SW 1271 (cell line): ENCODE measurements at regions not wholly inside any gene's neighbourhood (a gene's known extent, or its start where the extent isn't known, plus 50 kb on each side); places are given as distances from the start of the nearest gene placed in this dataset.
"Not testable (repeated sequence)": the region's sequence is repeated elsewhere in the genome, so short reads cannot be mapped to it uniquely, and the experiment has no call there.

ENCODE experiments used
- DNase-seq, 2 experiments: peaks; one replicate each; lab custom pipeline; 2025; lab: John Stamatoyannopoulos, UW

- no peak for DNase-seq
Observed at GRCh38 chr5:89213573-89213972, 330.6 kb upstream of the MEF2C start.

GRCh38 chr5:89211836-89212235, 328.9 kb upstream of the MEF2C start:
- DNase-seq, result no peak

GRCh38 chr5:89208811-89209210, 325.8 kb upstream of the MEF2C start:
- DNase-seq, result no peak

GRCh38 chr5:89208392-89208791, 325.4 kb upstream of the MEF2C start:
- DNase-seq, result no peak

GRCh38 chr5:89204756-89205155, 321.8 kb upstream of the MEF2C start:
- no peak for DNase-seq

- no peak for DNase-seq
Observed at GRCh38 chr5:89203611-89204010, 320.6 kb upstream of the MEF2C start.

GRCh38 chr5:89200899-89201298, 317.9 kb upstream of the MEF2C start:
- no peak for DNase-seq

- no peak for DNase-seq
Observed at GRCh38 chr5:89199306-89199705, 316.3 kb upstream of the MEF2C start.

- no peak for DNase-seq
Observed at GRCh38 chr5:89191374-89191773, 308.4 kb upstream of the MEF2C start.

- no peak for DNase-seq
Observed at GRCh38 chr5:89190515-89191265, 307.7 kb upstream of the MEF2C start.

- no peak for DNase-seq
Observed at GRCh38 chr5:89187883-89188465, 305.0 kb upstream of the MEF2C start.

GRCh38 chr5:89187268-89187667, 304.3 kb upstream of the MEF2C start:
- DNase-seq, result no peak

GRCh38 chr5:89181546-89181945, 298.6 kb upstream of the MEF2C start:
- DNase-seq, result no peak

GRCh38 chr5:89179731-89180130, 296.7 kb upstream of the MEF2C start:
- no peak for DNase-seq

- no peak for DNase-seq
Observed at GRCh38 chr5:89178541-89178940, 295.6 kb upstream of the MEF2C start.

- DNase-seq, result no peak
Observed at GRCh38 chr5:89173528-89173927, 290.5 kb upstream of the MEF2C start.

GRCh38 chr5:89168766-89169165, 285.8 kb upstream of the MEF2C start:
- no peak for DNase-seq

GRCh38 chr5:89164703-89165102, 281.7 kb upstream of the MEF2C start:
- DNase-seq, result not testable (repeated sequence)

- no peak for DNase-seq
Observed at GRCh38 chr5:89156226-89156625, 273.2 kb upstream of the MEF2C start.

GRCh38 chr5:89147031-89147430, 264.0 kb upstream of the MEF2C start:
- DNase-seq, result no peak

GRCh38 chr5:89137148-89137547, 254.2 kb upstream of the MEF2C start:
- DNase-seq, result no peak

- no peak for DNase-seq
Observed at GRCh38 chr5:89133975-89134374, 251.0 kb upstream of the MEF2C start.

- DNase-seq, result no peak
Observed at GRCh38 chr5:89133129-89133528, 250.1 kb upstream of the MEF2C start.

GRCh38 chr5:89130851-89131250, 247.9 kb upstream of the MEF2C start:
- DNase-seq, result no peak
